Neural cell (in vitro differentiated cells): ENCODE measurements at regions not wholly inside any gene's neighbourhood (a gene's known extent, or its start where the extent isn't known, plus 50 kb on each side); places are given as distances from the start of the nearest gene placed in this dataset.

Source experiments
- H2AFZ ChIP-seq: fragments of 200-600, 300-800 bp; sonication (generic), shearing (Covaris generic); 2 replicates; pipeline ENCODE4 v1.6.0; 2014; ENCODE audit warnings: low read depth, mild to moderate bottlenecking, antibody characterized with exemption, low read length, moderate library complexity
- H3F3A ChIP-seq: fragments of 200-600 bp; shearing (Covaris generic); 2 replicates; pipeline ENCODE4 v1.6.1; 2016; ENCODE audit warnings: mild to moderate bottlenecking, moderate library complexity, mixed read lengths, antibody characterized with exemption, low read length; ENCODE audit not compliant: insufficient read depth, poor library complexity, severe bottlenecking
- H3K27ac ChIP-seq: fragments of 200-600, 300-800 bp; sonication (generic), shearing (Covaris generic); 2 replicates; pipeline ENCODE4 v1.5.1; 2014; ENCODE audit warnings: mild to moderate bottlenecking, low read length, moderate library complexity
- H3K27me3 ChIP-seq: fragments of 300-800, 200-600 bp; sonication (generic), shearing (Covaris generic); 2 replicates; pipeline ENCODE4 v1.6.0; 2014; ENCODE audit warnings: mild to moderate bottlenecking, low read depth, low read length, moderate library complexity; ENCODE audit not compliant: insufficient read depth
- H3K36me3 ChIP-seq: fragments of 300-800, 200-600 bp; sonication (generic), shearing (Covaris generic); 2 replicates; pipeline ENCODE4 v1.5.1; 2014; ENCODE audit warnings: mild to moderate bottlenecking, antibody characterized with exemption, low read length, moderate library complexity; ENCODE audit not compliant: insufficient read depth
- H3K4me2 ChIP-seq: fragments of 300-800, 200-600 bp; sonication (generic), shearing (Covaris generic); 2 replicates; pipeline ENCODE4 v1.6.0; 2014; ENCODE audit warnings: mild to moderate bottlenecking, low read length
- H3K4me3 ChIP-seq: fragments of 300-800, 200-600 bp; sonication (generic), shearing (Covaris generic); 2 replicates; pipeline ENCODE4 v1.5.1; 2014; ENCODE audit warnings: mild to moderate bottlenecking, low read length, moderate library complexity
- H3K79me2 ChIP-seq: fragments of 200-600 bp; shearing (Covaris generic); replicated peaks from 2 replicates; pipeline ENCODE4 v1.6.0; 2014; ENCODE audit warnings: mild to moderate bottlenecking, low read length, moderate library complexity; ENCODE audit not compliant: insufficient read depth
- H3K9ac ChIP-seq: fragments of 300-800, 200-600 bp; sonication (generic), shearing (Covaris generic); 2 replicates; pipeline ENCODE4 v1.6.1; 2016; ENCODE audit warnings: mild to moderate bottlenecking, low read length, mixed read lengths
- H3K9me2 ChIP-seq: fragments of 200-600 bp; shearing (Covaris generic); 2 replicates; pipeline ENCODE4 v1.6.1; 2016; ENCODE audit warnings: mild to moderate bottlenecking, low read length, mixed read lengths; ENCODE audit not compliant: insufficient read depth
- H3K9me3 ChIP-seq: fragments of 200-600, 300-800 bp; sonication (generic), shearing (Covaris generic); 2 replicates; pipeline ENCODE4 v1.6.1; 2016; ENCODE audit warnings: mild to moderate bottlenecking, mixed run types, low read length, moderate library complexity, mixed read lengths
- H4K20me1 ChIP-seq: fragments of 200-600 bp; shearing (Covaris generic); 2 replicates; pipeline ENCODE4 v1.6.1; 2016; ENCODE audit warnings: mild to moderate bottlenecking, mixed run types; ENCODE audit not compliant: insufficient read depth
- CTCF ChIP-seq: fragments of 450-650 bp; IDR thresholded peaks from 2 replicates; pipeline ENCODE4 v1.5.1; 2014; ENCODE audit warnings: antibody characterized with exemption, mild to moderate bottlenecking, moderate library complexity; ENCODE audit not compliant: poor library complexity, severe bottlenecking
- EP300 ChIP-seq: fragments of 450-650 bp; conservative IDR thresholded peaks from 2 replicates; pipeline ENCODE4 v1.6.1; 2014; ENCODE audit warnings: antibody characterized with exemption, mild to moderate bottlenecking, moderate library complexity; ENCODE audit not compliant: poor library complexity, severe bottlenecking
- EZH2 ChIP-seq: fragments of 200-600, 300-800 bp; shearing (Covaris generic), sonication (generic); IDR thresholded peaks from 2 replicates; pipeline ENCODE4 v1.6.1; 2014; ENCODE audit warnings: antibody characterized with exemption, low read length, borderline replicate concordance, mild to moderate bottlenecking; ENCODE audit not compliant: insufficient read depth, poor library complexity, severe bottlenecking
- MXI1 ChIP-seq: fragments of 450-650 bp; conservative IDR thresholded peaks from 2 replicates; pipeline ENCODE4 v1.6.1; 2014; ENCODE audit warnings: antibody characterized with exemption, mild to moderate bottlenecking; ENCODE audit not compliant: poor library complexity, severe bottlenecking
- POLR2AphosphoS5 ChIP-seq: IDR thresholded peaks from 2 replicates; pipeline ENCODE4 v1.6.1; 2012
- RAD21 ChIP-seq: fragments of 450-650 bp; conservative IDR thresholded peaks from 2 replicates; pipeline ENCODE4 v1.6.1; 2014; ENCODE audit warnings: antibody characterized with exemption, mild to moderate bottlenecking, moderate library complexity
- REST ChIP-seq: IDR thresholded peaks from 2 replicates; pipeline ENCODE4 v1.6.1; 2012; ENCODE audit warnings: borderline replicate concordance
- SMC3 ChIP-seq: fragments of 450-650 bp; conservative IDR thresholded peaks from 2 replicates; pipeline ENCODE4 v1.6.1; 2014; ENCODE audit warnings: antibody characterized with exemption, mild to moderate bottlenecking, moderate library complexity; ENCODE audit not compliant: poor library complexity
- TAF1 ChIP-seq: IDR thresholded peaks from 2 replicates; pipeline ENCODE4 v1.6.1; 2012; ENCODE audit warnings: low read depth

- Histone ChIP-seq H3K27me3 (no peaks in the 10 kb centered on the region), H3F3A (no peaks in the 10 kb centered on the region), H3K4me2 (no peak overlapping the region), H3K79me2 (no peaks in the 10 kb centered on the region), H3K4me3 (no peak overlapping the region), H3K36me3 (no peaks in the 10 kb centered on the region), H3K9me2 (no peaks in the 10 kb centered on the region), H3K27ac (no peak overlapping the region), H3K9ac (no peak overlapping the region), H2AFZ (no peak overlapping the region), H3K9me3 (no peaks in the 10 kb centered on the region), H4K20me1 (no peaks in the 10 kb centered on the region)
- TF ChIP-seq REST: no peak
- no peak for TF ChIP-seq TAF1
- TF ChIP-seq EZH2: no peak
- no peak for TF ChIP-seq EP300
- TF ChIP-seq RAD21: no peak
- no peak for TF ChIP-seq SMC3
- TF ChIP-seq MXI1: no peak
- no peak for TF ChIP-seq CTCF
- no peak for TF ChIP-seq POLR2AphosphoS5
These were observed 159.7 kb upstream of the SLC1A4 start for GRCh38 chr2:64829525-64829924.

GRCh38 chr2:64831134-64831976 lies 157.8 kb upstream of the SLC1A4 start:
- Histone ChIP-seq H3K9me2 (no peaks in the 10 kb centered on the region), H4K20me1 (no peaks in the 10 kb centered on the region), H2AFZ (no peak overlapping the region), H3F3A (no peaks in the 10 kb centered on the region), H3K9ac (no peak overlapping the region), H3K27ac (no peak overlapping the region), H3K4me2 (no peak overlapping the region), H3K9me3 (no peaks in the 10 kb centered on the region), H3K4me3 (no peak overlapping the region), H3K79me2 (no peaks in the 10 kb centered on the region), H3K36me3 (no peaks in the 10 kb centered on the region), H3K27me3 (no peaks in the 10 kb centered on the region)
- TF ChIP-seq EZH2 (no peak), REST (no peak), CTCF (peak; percentile 18), POLR2AphosphoS5 (no peak)
